Stimulated activated CD4-positive, alpha-beta T cell treated with anti-CD3 and anti-CD28 coated beads, Interleukin-1b, Interleukin-23, amount 100 ng/mL, for 24 hours (primary cell): ENCODE measurements at regions not wholly inside any gene's neighbourhood (a gene's known extent, or its start where the extent isn't known, plus 50 kb on each side); places are given as distances from the start of the nearest gene placed in this dataset.
"Not testable (repeated sequence)": the region's sequence is repeated elsewhere in the genome, so short reads cannot be mapped to it uniquely, and the experiment has no call there.

ENCODE experiments used
- DNase-seq, 4 experiments: peaks; one replicate each; pipeline ENCODE4 v3.0.0-alpha.2; 2020; ENCODE audit warnings: low read depth in 4 of 4, low spot score in 1 of 4

- DNase-seq = no peak
Measured at GRCh38 chr5:117741655-117742206, 1167.1 kb upstream of the SEMA6A start.

GRCh38 chr5:117740268-117740667, 1165.6 kb upstream of the SEMA6A start:
- DNase-seq = no peak

GRCh38 chr5:117738571-117738970, 1163.9 kb upstream of the SEMA6A start:
- no peak for DNase-seq

- DNase-seq = no peak
Measured at GRCh38 chr5:117736698-117737097, 1162.1 kb upstream of the SEMA6A start.

GRCh38 chr5:117734056-117734455, 1159.4 kb upstream of the SEMA6A start:
- no peak for DNase-seq

- no peak for DNase-seq
Measured at GRCh38 chr5:117733051-117733450, 1158.4 kb upstream of the SEMA6A start.

- DNase-seq = no peak
Measured at GRCh38 chr5:117732264-117732663, 1157.6 kb upstream of the SEMA6A start.

GRCh38 chr5:117731446-117731845, 1156.8 kb upstream of the SEMA6A start:
- no peak for DNase-seq

- not testable (repeated sequence) for DNase-seq
Measured at GRCh38 chr5:117720784-117721183, 1146.2 kb upstream of the SEMA6A start.

GRCh38 chr5:117719413-117719812, 1144.8 kb upstream of the SEMA6A start:
- DNase-seq = no peak

GRCh38 chr5:117713585-117714198, 1139.1 kb upstream of the SEMA6A start:
- no peak for DNase-seq

GRCh38 chr5:117701062-117701461, 1126.4 kb upstream of the SEMA6A start:
- no peak for DNase-seq

- DNase-seq = no peak
Measured at GRCh38 chr5:117692606-117693005, 1118.0 kb upstream of the SEMA6A start.

- no peak for DNase-seq
Measured at GRCh38 chr5:117691081-117691870, 1116.7 kb upstream of the SEMA6A start.

GRCh38 chr5:117690612-117691011, 1116.0 kb upstream of the SEMA6A start:
- DNase-seq = no peak

- DNase-seq = no peak
Measured at GRCh38 chr5:117686926-117687325, 1112.3 kb upstream of the SEMA6A start.

GRCh38 chr5:117682416-117682815, 1107.8 kb upstream of the SEMA6A start:
- no peak for DNase-seq

- no peak for DNase-seq
Measured at GRCh38 chr5:117681431-117682254, 1107.0 kb upstream of the SEMA6A start.

GRCh38 chr5:117680426-117680825, 1105.8 kb upstream of the SEMA6A start:
- DNase-seq = no peak

- no peak for DNase-seq
Measured at GRCh38 chr5:117679046-117679445, 1104.4 kb upstream of the SEMA6A start.

GRCh38 chr5:117675646-117676045, 1101.0 kb upstream of the SEMA6A start:
- DNase-seq = no peak

GRCh38 chr5:117671551-117671950, 1096.9 kb upstream of the SEMA6A start:
- no peak for DNase-seq
